ENCODE measurements at regions not wholly inside any gene's neighbourhood (a gene's known extent, or its start where the extent isn't known, plus 50 kb on each side); places are given as distances from the start of the nearest gene placed in this dataset.
A peak's percentile ranks its signal among the peaks of the same experiment; 100 is the strongest.

- TF ChIP-seq POLR2A (IDR thresholded peaks at IDR 0.05; ENCODE audit: low read depth) (no peak), CTCF (IDR thresholded peaks at IDR 0.05) (peak in 1 of 3 experiments; percentile 31)
These were observed 52.4 kb upstream of the ITGB1 start for GRCh38 chr10:33010132-33011037.

All from esophagus muscularis mucosa (tissue), 3 donors.